B cell (primary cell): ENCODE measurements at regions not wholly inside any gene's neighbourhood (a gene's known extent, or its start where the extent isn't known, plus 50 kb on each side); places are given as distances from the start of the nearest gene placed in this dataset.

Experiments
- ATAC-seq: fragments of 200-7000 bp; cut with Tn5 transposase; one replicate; pipeline ENCODE4 v1.10.0; 2021; ENCODE audit warnings: low read depth, mild to moderate bottlenecking, moderate number of reproducible peaks, moderate library complexity
- CTCF ChIA-PET: fragments of 350-600 bp; sonication (Branson Sonifier 250); formaldehyde crosslinking; loops from one replicate; lab custom pipeline; 2021; ENCODE audit warnings: antibody characterized with exemption, inconsistent platforms; lab: Charles Lee
- POLR2A ChIA-PET: fragments of 350-600 bp; sonication (Branson Sonifier 250); formaldehyde crosslinking; loops from one replicate; lab custom pipeline; 2021; ENCODE audit warnings: antibody characterized with exemption; lab: Charles Lee
- DNase-seq: peaks from one replicate; pipeline ENCODE4 v3.0.0; 2013
- H2AFZ ChIP-seq: 2 replicates; pipeline ENCODE4 v1.6.1; 2012; ENCODE audit warnings: mild to moderate bottlenecking, low read depth, low read length; ENCODE audit not compliant: insufficient read depth, poor library complexity, severe bottlenecking
- H3K27ac ChIP-seq, 2 donors: 1 replicate in 1 of 2; 2 replicates in 1 of 2; pipeline ENCODE4 v1.5.1; 2012 to 2013; ENCODE audit warnings: low read length in 2 of 2, mild to moderate bottlenecking in 2 of 2, moderate library complexity in 1 of 2
- H3K27me3 ChIP-seq, 4 experiments: fragments of 200-600 bp in 1 of 4; sonication (generic) in 1 of 4; replicated peaks in 1 of 4; 1 replicate in 2 of 4; 2 replicates in 2 of 4; pipeline versions ENCODE4 v1.6.1 to v1.7.0; 2013 to 2016; ENCODE audit warnings: low read length in 3 of 4, mild to moderate bottlenecking in 2 of 4, mixed read lengths in 1 of 4, moderate library complexity in 1 of 4; ENCODE audit not compliant: insufficient read depth in 4 of 4, control insufficient read depth in 3 of 4; ENCODE audit errors: control extremely low read depth in 1 of 4
- H3K36me3 ChIP-seq, 2 experiments: replicated peaks in 1 of 2; 1 replicate in 1 of 2; 2 replicates in 1 of 2; pipeline versions ENCODE4 v1.6.1 to v1.7.1; 2013; ENCODE audit warnings: low read length in 1 of 2; ENCODE audit not compliant: insufficient read depth in 2 of 2, control insufficient read depth in 1 of 2; ENCODE audit errors: control extremely low read depth in 1 of 2, extremely low read depth in 1 of 2
- H3K4me1 ChIP-seq, 2 donors: fragments of 200-600 bp in 1 of 2; sonication (generic) in 1 of 2; 1 replicate in 1 of 2; 2 replicates in 1 of 2; pipeline versions ENCODE4 v1.5.1 to v1.6.1; 2013 to 2017; ENCODE audit warnings: low read length in 2 of 2; ENCODE audit not compliant: control insufficient read depth in 2 of 2, insufficient read depth in 2 of 2
- H3K4me2 ChIP-seq: replicated peaks from 2 replicates; pipeline ENCODE3; 2012; ENCODE audit warnings: mild to moderate bottlenecking, low read depth, low read length; ENCODE audit not compliant: poor library complexity, severe bottlenecking
- H3K4me3 ChIP-seq, 5 experiments: fragments of 200-600 bp in 1 of 5; sonication (generic) in 1 of 5; 1 replicate in 3 of 5; 2 replicates in 2 of 5; pipeline versions ENCODE4 v1.5.1 to v1.7.0; 2011 to 2016; ENCODE audit warnings: low read length in 4 of 5, mild to moderate bottlenecking in 4 of 5, low read depth in 2 of 5, control low read depth in 1 of 5, moderate library complexity in 1 of 5; ENCODE audit not compliant: insufficient read depth in 1 of 5; ENCODE audit errors: control extremely low read depth in 1 of 5, extremely low read depth in 1 of 5
- H3K79me2 ChIP-seq: fragments of 200-600 bp; sonication (generic); one replicate; pipeline ENCODE4 v1.6.0; 2016; ENCODE audit warnings: low read length; ENCODE audit not compliant: control insufficient read depth, insufficient read depth
- H3K9ac ChIP-seq: fragments of 200-600 bp; sonication (generic); 2 replicates; pipeline ENCODE4 v1.6.1; 2017; ENCODE audit warnings: mild to moderate bottlenecking, low read length, moderate library complexity
- H3K9me3 ChIP-seq, 3 donors: one replicate each; pipeline versions ENCODE4 v1.6.1 to v1.7.1; 2013; ENCODE audit warnings: low read length in 2 of 3; ENCODE audit not compliant: control insufficient read depth in 2 of 3, insufficient read depth in 1 of 3; ENCODE audit errors: control extremely low read depth in 1 of 3
- H4K20me1 ChIP-seq: 2 replicates; pipeline ENCODE4 v1.6.0; 2012; ENCODE audit warnings: mild to moderate bottlenecking, low read length; ENCODE audit not compliant: insufficient read depth, control insufficient read depth, poor library complexity, severe bottlenecking
- H3K27ac Mint-ChIP-seq: one replicate; pipeline ENCODE4 v1.8.0; 2021; ENCODE audit warnings: mixed read lengths
- H3K27me3 Mint-ChIP-seq: one replicate; pipeline ENCODE4 v1.8.0; 2021; ENCODE audit warnings: mixed read lengths
- H3K4me1 Mint-ChIP-seq: one replicate; pipeline ENCODE4 v1.8.0; 2021; ENCODE audit warnings: mixed read lengths
- H3K4me3 Mint-ChIP-seq: one replicate; pipeline ENCODE4 v1.8.0; 2021; ENCODE audit warnings: mixed read lengths
- H3K9me3 Mint-ChIP-seq: one replicate; pipeline ENCODE4 v1.8.0; 2022; ENCODE audit warnings: mixed read lengths; ENCODE audit not compliant: insufficient read depth
- EZH2 ChIP-seq: IDR thresholded peaks from 2 replicates; pipeline ENCODE4 v1.6.1; 2012; ENCODE audit warnings: borderline replicate concordance, low read depth, mild to moderate bottlenecking, moderate library complexity, low read length; ENCODE audit not compliant: insufficient read depth, poor library complexity, severe bottlenecking
- WGBS: methylation state at CpG from one replicate; pipeline ENCODE4 v1.1.5; 2013; ENCODE audit warnings: missing lambda C conversion rate; ENCODE audit not compliant: insufficient coverage; 5-methylcytosine and 5-hydroxymethylcytosine counted together
- intact Hi-C: fragments of 100-400 bp; cut with micrococcal nuclease; formaldehyde crosslinking; loops from one replicate; pipeline ENCODE4 v1.10.0; 2022
- TF ChIP-seq, protein P1 (sequence below): fragments of 200-600 bp; IDR thresholded peaks from one replicate; pipeline ENCODE4 v1.8.0; 2022; ENCODE audit warnings: antibody characterized with exemption, mild to moderate bottlenecking

GRCh38 chr1:42052072-42052699 is 101.0 kb upstream of the GUCA2B start:
- H3K9me3 ChIP-seq = peaks cover 0 to 3% (median 1%) of the 10 kb centered on the region in 3 donors
- no peak for ATAC-seq
- H3K4me3 ChIP-seq = no peak overlapping the region
- H3K27ac Mint-ChIP-seq = no peak overlapping the region
- TF ChIP-seq EZH2 = no peak
- TF ChIP-seq, protein P1, sequence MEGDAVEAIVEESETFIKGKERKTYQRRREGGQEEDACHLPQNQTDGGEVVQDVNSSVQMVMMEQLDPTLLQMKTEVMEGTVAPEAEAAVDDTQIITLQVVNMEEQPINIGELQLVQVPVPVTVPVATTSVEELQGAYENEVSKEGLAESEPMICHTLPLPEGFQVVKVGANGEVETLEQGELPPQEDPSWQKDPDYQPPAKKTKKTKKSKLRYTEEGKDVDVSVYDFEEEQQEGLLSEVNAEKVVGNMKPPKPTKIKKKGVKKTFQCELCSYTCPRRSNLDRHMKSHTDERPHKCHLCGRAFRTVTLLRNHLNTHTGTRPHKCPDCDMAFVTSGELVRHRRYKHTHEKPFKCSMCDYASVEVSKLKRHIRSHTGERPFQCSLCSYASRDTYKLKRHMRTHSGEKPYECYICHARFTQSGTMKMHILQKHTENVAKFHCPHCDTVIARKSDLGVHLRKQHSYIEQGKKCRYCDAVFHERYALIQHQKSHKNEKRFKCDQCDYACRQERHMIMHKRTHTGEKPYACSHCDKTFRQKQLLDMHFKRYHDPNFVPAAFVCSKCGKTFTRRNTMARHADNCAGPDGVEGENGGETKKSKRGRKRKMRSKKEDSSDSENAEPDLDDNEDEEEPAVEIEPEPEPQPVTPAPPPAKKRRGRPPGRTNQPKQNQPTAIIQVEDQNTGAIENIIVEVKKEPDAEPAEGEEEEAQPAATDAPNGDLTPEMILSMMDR = no peak
- H3K27me3 ChIP-seq = peaks cover 0 to 15% (median 2%) of the 10 kb centered on the region in 4 experiments
- ChIA-PET CTCF (no interaction called here), POLR2A (no interaction called here)
- 89% methylated on average over 1 of the region's 5 CpGs for WGBS
- H2AFZ ChIP-seq = no peak overlapping the region
- no peak overlapping the region for H3K27ac ChIP-seq
- H4K20me1 ChIP-seq = no peaks in the 10 kb centered on the region
- intact Hi-C loops = no loop called here
- H3K4me1 ChIP-seq = no peaks in the 10 kb centered on the region
- H3K9ac ChIP-seq = no peak overlapping the region
- H3K27me3 Mint-ChIP-seq = peaks cover 51% of the 10 kb centered on the region
- H3K9me3 Mint-ChIP-seq = peaks cover 3% of the 10 kb centered on the region
- H3K79me2 ChIP-seq = no peaks in the 10 kb centered on the region
- DNase-seq = no peak
- H3K4me1 Mint-ChIP-seq = no peaks in the 10 kb centered on the region
- H3K36me3 ChIP-seq = no peaks in the 10 kb centered on the region
- no peak overlapping the region for H3K4me2 ChIP-seq
- no peak overlapping the region for H3K4me3 Mint-ChIP-seq

DNA sequence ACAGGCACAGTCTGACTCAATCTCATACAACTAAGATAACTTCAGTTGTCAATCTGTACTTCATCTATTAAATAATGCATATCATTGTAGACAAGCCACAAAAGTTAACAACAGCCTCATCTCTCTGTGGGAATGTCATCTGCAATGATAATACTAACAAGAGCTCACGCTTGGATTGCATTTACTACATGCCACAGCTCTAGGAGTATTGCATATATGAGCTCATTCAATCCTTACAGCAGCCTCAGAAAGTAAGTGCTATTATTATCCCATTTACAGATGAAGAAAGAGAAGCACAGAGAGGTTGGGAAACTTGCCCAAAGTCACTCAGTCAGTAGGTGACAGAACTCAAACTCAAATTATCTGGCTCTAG is 105.7 kb upstream of the GUCA2B start:
- Histone ChIP-seq H3K4me3 (no peak overlapping the region), H3K4me2 (no peak overlapping the region), H3K27me3 (peaks cover 0 to 13% (median 0%) of the 10 kb centered on the region in 4 experiments), H4K20me1 (no peaks in the 10 kb centered on the region), H3K36me3 (no peaks in the 10 kb centered on the region), H2AFZ (no peak overlapping the region), H3K79me2 (no peaks in the 10 kb centered on the region), H3K27ac (no peak overlapping the region), H3K9me3 (no peaks in the 10 kb centered on the region), H3K4me1 (no peaks in the 10 kb centered on the region), H3K9ac (no peak overlapping the region)
- Mint-ChIP-seq H3K4me3 (no peak overlapping the region), H3K27ac (no peak overlapping the region), H3K9me3 (no peaks in the 10 kb centered on the region), H3K4me1 (no peaks in the 10 kb centered on the region), H3K27me3 (peaks cover 51% of the 10 kb centered on the region)
- no peak for DNase-seq
- CTCF ChIA-PET = no interaction called here
- no peak for ATAC-seq
- WGBS = no CpG with 5 or more reads among the region's 1 CpG
- intact Hi-C loops = no loop called here
- TF ChIP-seq, protein P1 = no peak
- no peak for TF ChIP-seq EZH2
- POLR2A ChIA-PET = no interaction called here
